ENCODE measurements at regions not wholly inside any gene's neighbourhood (a gene's known extent, or its start where the extent isn't known, plus 50 kb on each side); places are given as distances from the start of the nearest gene placed in this dataset.

GRCh38 chr17:63124958-63125357 lies 158.9 kb downstream of the TANC2 start (continued):
- TF ChIP-seq CDX4 (CRISPR knock-in tag; IDR thresholded peaks at IDR 0.05; ENCODE audit: borderline replicate concordance) = no peak
- TF ChIP-seq PRDM15 (CRISPR knock-in tag; IDR thresholded peaks at IDR 0.05) = no peak

- no peaks in the 10 kb centered on the region for H3K36me3 Mint-ChIP-seq
- no peak overlapping the region for H3K4me3 Mint-ChIP-seq
- ChIA-PET CTCF (interaction anchor here (1.0 to 1.7 kb wide), 2 partner anchors 10 to 44 kb away, joined by 3 to 5 read pairs; no protein-coding TSS in a partner anchor), POLR2A (no interaction called here)
- TF ChIP-seq OVOL2 (CRISPR knock-in tag; IDR thresholded peaks at IDR 0.05; ENCODE audit: borderline replicate concordance) = no peak
- no peak for TF ChIP-seq STAT6 (CRISPR knock-in tag; conservative IDR thresholded peaks at IDR 0.05; ENCODE audit: low read depth)
- no peak for TF ChIP-seq TEAD4 (CRISPR knock-in tag; IDR thresholded peaks at IDR 0.05)
- no peak for TF ChIP-seq IRF1 (CRISPR knock-in tag; IDR thresholded peaks at IDR 0.05)
- no peak for TF ChIP-seq HMGA2 (CRISPR knock-in tag; IDR thresholded peaks at IDR 0.05)
- TF ChIP-seq ZBTB43 (CRISPR knock-in tag; IDR thresholded peaks at IDR 0.05) = no peak
- H3K27ac Mint-ChIP-seq = no peak overlapping the region
- no peaks in the 10 kb centered on the region for H3K27me3 Mint-ChIP-seq (ENCODE audit: low read depth)
- no peak for DNase-seq (ENCODE audit: low spot score)
- H3K9me3 Mint-ChIP-seq = no peaks in the 10 kb centered on the region
- H3K4me1 Mint-ChIP-seq = peaks cover 17% of the 10 kb centered on the region
- no peak for ATAC-seq
Observed at GRCh38 chr17:63125987-63126386, 160.0 kb downstream of the TANC2 start.

- DNase-seq (ENCODE audit: low spot score) (no peak), ATAC-seq (no peak)
- H3K27ac Mint-ChIP-seq = no peak overlapping the region
- H3K36me3 Mint-ChIP-seq = no peaks in the 10 kb centered on the region
- no peak overlapping the region for H3K4me3 Mint-ChIP-seq
- H3K9me3 Mint-ChIP-seq = no peaks in the 10 kb centered on the region
- H3K4me1 Mint-ChIP-seq = peaks cover 17% of the 10 kb centered on the region
- POLR2A ChIA-PET = no interaction called here
- H3K27me3 Mint-ChIP-seq (ENCODE audit: low read depth) = no peaks in the 10 kb centered on the region
- no peak for TF ChIP-seq RORB (CRISPR knock-in tag; IDR thresholded peaks at IDR 0.05)
- CTCF ChIA-PET = interaction anchor here (0.8 to 1.7 kb wide), 2 partner anchors 11 kb away, joined by 3 to 5 read pairs; no protein-coding TSS in a partner anchor
Observed at GRCh38 chr17:63126607-63127006, 160.6 kb downstream of the TANC2 start.

- no peaks in the 10 kb centered on the region for H3K9me3 Mint-ChIP-seq
- H3K4me3 Mint-ChIP-seq = no peak overlapping the region
- no peak overlapping the region; the same call in 1 of the 2 replicates for H3K27ac Mint-ChIP-seq
- H3K36me3 Mint-ChIP-seq = no peaks in the 10 kb centered on the region
- POLR2A ChIA-PET = no interaction called here
- CTCF ChIA-PET = interaction anchor here (0.6 to 1.7 kb wide), 3 partner anchors 14 to 50 kb away, joined by 3 to 5 read pairs (median 5); no protein-coding TSS in a partner anchor
- DNase-seq (ENCODE audit: low spot score) (no peak), ATAC-seq (no peak)
- peaks cover 17% of the 10 kb centered on the region for H3K4me1 Mint-ChIP-seq
- H3K27me3 Mint-ChIP-seq (ENCODE audit: low read depth) = no peaks in the 10 kb centered on the region
- TF ChIP-seq AR (CRISPR knock-in tag; IDR thresholded peaks at IDR 0.05) (no peak), ZMAT4 (CRISPR knock-in tag; IDR thresholded peaks at IDR 0.05) (no peak), E2F4 (CRISPR knock-in tag; IDR thresholded peaks at IDR 0.05; ENCODE audit: borderline replicate concordance, low read depth) (no peak), E2F1 (CRISPR knock-in tag; IDR thresholded peaks at IDR 0.05) (no peak), ELF4 (CRISPR knock-in tag; IDR thresholded peaks at IDR 0.05; ENCODE audit: low read depth) (no peak)
Observed at GRCh38 chr17:63132459-63132911, 166.4 kb downstream of the TANC2 start.

All from WTC11 (cell line).